ENCODE measurements at regions not wholly inside any gene's neighbourhood (a gene's known extent, or its start where the extent isn't known, plus 50 kb on each side); places are given as distances from the start of the nearest gene placed in this dataset.
"Not testable (repeated sequence)": the region's sequence is repeated elsewhere in the genome, so short reads cannot be mapped to it uniquely, and the experiment has no call there.

- DNase-seq (ENCODE audit: low spot score) = not testable (repeated sequence)
These were observed 267.9 kb downstream of the INHBA start for GRCh38 chr7:41435020-41435419.

- DNase-seq (ENCODE audit: low spot score) = no peak
These were observed 271.2 kb downstream of the INHBA start for GRCh38 chr7:41431671-41432070.

GRCh38 chr7:41428381-41428780 is 274.5 kb downstream of the INHBA start:
- DNase-seq (ENCODE audit: low spot score) = no peak

- peak; percentile 60 for DNase-seq (ENCODE audit: low spot score)
These were observed 277.0 kb downstream of the INHBA start for GRCh38 chr7:41425926-41426325.

- no peak for DNase-seq (ENCODE audit: low spot score)
These were observed 281.8 kb downstream of the INHBA start for GRCh38 chr7:41421056-41421455.

GRCh38 chr7:41420421-41420820 is 282.5 kb downstream of the INHBA start:
- no peak for DNase-seq (ENCODE audit: low spot score)

- no peak for DNase-seq (ENCODE audit: low spot score)
These were observed 284.6 kb downstream of the INHBA start for GRCh38 chr7:41418337-41418736.

- no peak for DNase-seq (ENCODE audit: low spot score)
These were observed 286.7 kb downstream of the INHBA start for GRCh38 chr7:41416208-41416595.

GRCh38 chr7:41415471-41416207 is 287.3 kb downstream of the INHBA start:
- DNase-seq (ENCODE audit: low spot score) = no peak

GRCh38 chr7:41415051-41415450 is 287.8 kb downstream of the INHBA start:
- no peak for DNase-seq (ENCODE audit: low spot score)

GRCh38 chr7:41404375-41405074 is 298.4 kb downstream of the INHBA start:
- no peak for DNase-seq (ENCODE audit: low spot score)

GRCh38 chr7:41403291-41403690 is 299.6 kb downstream of the INHBA start:
- no peak for DNase-seq (ENCODE audit: low spot score)

GRCh38 chr7:41401833-41402232 is 301.1 kb downstream of the INHBA start:
- no peak for DNase-seq (ENCODE audit: low spot score)

- no peak for DNase-seq (ENCODE audit: low spot score)
These were observed 303.7 kb downstream of the INHBA start for GRCh38 chr7:41399171-41399570.

GRCh38 chr7:41391818-41392217 is 311.1 kb downstream of the INHBA start:
- DNase-seq (ENCODE audit: low spot score) = no peak

- DNase-seq (ENCODE audit: low spot score) = not testable (repeated sequence)
These were observed 314.0 kb downstream of the INHBA start for GRCh38 chr7:41388933-41389332.

- DNase-seq (ENCODE audit: low spot score) = no peak
These were observed 316.9 kb downstream of the INHBA start for GRCh38 chr7:41385996-41386395.

- no peak for DNase-seq (ENCODE audit: low spot score)
These were observed 318.5 kb downstream of the INHBA start for GRCh38 chr7:41384418-41384817.

- DNase-seq (ENCODE audit: low spot score) = no peak
These were observed 319.3 kb downstream of the INHBA start for GRCh38 chr7:41383596-41383995.

GRCh38 chr7:41378156-41378555 is 324.7 kb downstream of the INHBA start:
- no peak for DNase-seq (ENCODE audit: low spot score)

- DNase-seq (ENCODE audit: low spot score) = no peak
These were observed 327.3 kb downstream of the INHBA start for GRCh38 chr7:41375582-41375981.

- no peak for DNase-seq (ENCODE audit: low spot score)
These were observed 328.6 kb downstream of the INHBA start for GRCh38 chr7:41374150-41374848.

Measured in A172 (cell line).